GM12864 (cell line): ENCODE measurements at regions not wholly inside any gene's neighbourhood (a gene's known extent, or its start where the extent isn't known, plus 50 kb on each side); places are given as distances from the start of the nearest gene placed in this dataset.

ENCODE experiments used
- DNase-seq: peaks from one replicate; pipeline ENCODE4 v3.0.0-alpha.2; 2011; ENCODE audit warnings: low read depth
- H3K4me3 ChIP-seq: 2 replicates; pipeline ENCODE4 v1.5.1; 2011; ENCODE audit warnings: mild to moderate bottlenecking, low read depth, low read length, control low read depth
- CTCF ChIP-seq: IDR thresholded peaks from 2 replicates; pipeline ENCODE4 v1.5.1; 2011; ENCODE audit warnings: low read depth, mild to moderate bottlenecking, moderate library complexity, low read length, control low read depth, inconsistent platforms; ENCODE audit errors: missing control alignments

- no peak for TF ChIP-seq CTCF
- H3K4me3 ChIP-seq = no peak overlapping the region
- DNase-seq = no peak
Observed at GRCh38 chr4:30610361-30610760, 109.8 kb upstream of the PCDH7 start.

GRCh38 chr4:30614771-30615170 is 105.4 kb upstream of the PCDH7 start:
- no peak for TF ChIP-seq CTCF
- H3K4me3 ChIP-seq = no peak overlapping the region
- no peak for DNase-seq

GRCh38 chr4:30616942-30617646 is 103.1 kb upstream of the PCDH7 start:
- no peak for DNase-seq
- H3K4me3 ChIP-seq = no peak overlapping the region
- TF ChIP-seq CTCF = no peak

GRCh38 chr4:30617836-30618235 is 102.3 kb upstream of the PCDH7 start:
- no peak for DNase-seq
- TF ChIP-seq CTCF = no peak
- H3K4me3 ChIP-seq = no peak overlapping the region

GRCh38 chr4:30619679-30620078 is 100.5 kb upstream of the PCDH7 start:
- DNase-seq = no peak
- TF ChIP-seq CTCF = no peak
- no peak overlapping the region for H3K4me3 ChIP-seq

GRCh38 chr4:30620711-30621110 is 99.5 kb upstream of the PCDH7 start:
- no peak for DNase-seq
- no peak overlapping the region for H3K4me3 ChIP-seq
- TF ChIP-seq CTCF = no peak

- TF ChIP-seq CTCF = no peak
- DNase-seq = no peak
Observed at GRCh38 chr4:30630431-30630830, 89.7 kb upstream of the PCDH7 start.

More at GRCh38 chr4:30630431-30630830, 89.7 kb upstream of the PCDH7 start:
- H3K4me3 ChIP-seq = no peak overlapping the region
